ENCODE measurements at regions not wholly inside any gene's neighbourhood (a gene's known extent, or its start where the extent isn't known, plus 50 kb on each side); places are given as distances from the start of the nearest gene placed in this dataset.
"Not testable (repeated sequence)": the region's sequence is repeated elsewhere in the genome, so short reads cannot be mapped to it uniquely, and the experiment has no call there.

GRCh38 chr4:167903291-167903721 is 189.0 kb upstream of the ANXA10 start:
- H3K4me3 ChIP-seq (ENCODE audit: low read depth, low read length), result no peak overlapping the region
- DNase-seq (ENCODE audit: low read depth), result no peak
- TF ChIP-seq CTCF (conservative IDR thresholded peaks at IDR 0.05; ENCODE audit: low read depth, low read length), result no peak

DNA sequence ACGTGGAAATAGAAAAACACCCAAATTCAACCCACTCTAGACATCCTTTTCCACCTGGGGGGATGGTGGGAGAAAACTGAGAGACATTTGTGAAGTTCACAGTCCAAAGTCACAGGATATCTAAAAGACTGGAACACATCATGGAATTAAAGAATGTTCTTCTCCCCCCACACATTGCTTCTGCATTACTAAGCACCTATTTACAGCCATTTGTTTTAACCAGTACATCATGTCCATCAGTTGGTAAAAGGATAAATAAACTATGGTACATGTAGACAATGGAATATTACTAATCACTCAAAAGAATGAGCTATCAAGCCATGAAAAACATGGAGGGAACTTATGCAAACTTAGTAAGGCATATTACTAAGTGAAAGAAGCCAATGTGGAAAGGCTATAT is 185.5 kb upstream of the ANXA10 start:
- TF ChIP-seq CTCF (conservative IDR thresholded peaks at IDR 0.05; ENCODE audit: low read depth, low read length), result no peak
- H3K4me3 ChIP-seq (ENCODE audit: low read depth, low read length), result no peak overlapping the region
- no peak for DNase-seq (ENCODE audit: low read depth)

DNA sequence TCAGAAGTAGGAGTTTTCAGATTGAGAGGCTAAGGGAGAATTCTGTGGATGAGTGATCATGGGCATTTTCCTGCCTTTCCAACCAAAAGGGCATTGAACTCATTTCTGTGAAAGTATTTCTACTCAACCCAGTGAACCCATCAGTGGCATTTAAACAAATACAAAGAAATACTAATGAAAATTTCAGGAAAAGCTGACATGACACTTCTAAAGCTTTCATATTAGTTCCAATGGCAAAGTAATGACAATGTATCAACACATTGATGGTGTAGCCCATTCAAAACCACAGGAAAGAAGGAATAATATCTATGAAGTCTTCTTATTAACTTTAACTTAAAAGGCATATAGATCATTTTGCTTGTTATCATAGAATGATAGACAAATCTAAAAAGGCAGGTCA is 183.5 kb upstream of the ANXA10 start:
- peak; percentile 32 for DNase-seq (ENCODE audit: low read depth)
- no peak overlapping the region for H3K4me3 ChIP-seq (ENCODE audit: low read depth, low read length)
- TF ChIP-seq CTCF (conservative IDR thresholded peaks at IDR 0.05; ENCODE audit: low read depth, low read length), result no peak

DNA sequence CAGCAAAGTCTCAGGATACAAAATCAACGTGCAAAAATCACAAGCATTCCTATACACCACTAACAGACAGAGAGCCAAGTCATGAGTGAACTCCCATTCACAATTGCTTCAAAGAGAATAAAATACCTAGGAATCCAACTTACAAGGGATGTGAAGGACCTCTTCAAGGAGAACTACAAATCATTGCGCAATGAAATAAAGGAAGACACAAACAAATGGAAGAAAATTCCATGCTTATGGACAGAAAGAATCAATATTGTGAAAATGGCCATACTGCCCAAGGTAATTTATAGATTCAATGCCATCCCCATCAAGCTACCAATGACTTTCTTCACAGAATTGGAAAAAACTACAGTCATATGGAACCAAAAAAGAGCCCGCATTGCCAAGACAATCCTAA is 179.8 kb upstream of the ANXA10 start:
- DNase-seq (ENCODE audit: low read depth); H3K4me3 ChIP-seq (ENCODE audit: low read depth, low read length): not testable (repeated sequence)

GRCh38 chr4:167918077-167918476 is 174.3 kb upstream of the ANXA10 start:
- DNase-seq (ENCODE audit: low read depth), result no peak
- TF ChIP-seq CTCF (conservative IDR thresholded peaks at IDR 0.05; ENCODE audit: low read depth, low read length), result no peak
- no peak overlapping the region for H3K4me3 ChIP-seq (ENCODE audit: low read depth, low read length)

- DNase-seq (ENCODE audit: low read depth), result no peak
- no peak for TF ChIP-seq CTCF (conservative IDR thresholded peaks at IDR 0.05; ENCODE audit: low read depth, low read length)
- no peak overlapping the region for H3K4me3 ChIP-seq (ENCODE audit: low read depth, low read length)
Observed at GRCh38 chr4:167930166-167930565, 162.2 kb upstream of the ANXA10 start.

GRCh38 chr4:167934216-167934615 is 158.1 kb upstream of the ANXA10 start:
- no peak for TF ChIP-seq CTCF (conservative IDR thresholded peaks at IDR 0.05; ENCODE audit: low read depth, low read length)
- DNase-seq (ENCODE audit: low read depth), result no peak
- no peak overlapping the region for H3K4me3 ChIP-seq (ENCODE audit: low read depth, low read length)

All from epithelial cell of proximal tubule (primary cell).